SK-N-SH (cell line): ENCODE measurements at regions not wholly inside any gene's neighbourhood (a gene's known extent, or its start where the extent isn't known, plus 50 kb on each side); places are given as distances from the start of the nearest gene placed in this dataset.

Source experiments
- CTCF ChIA-PET: fragments of 300-600, 350-600 bp; formaldehyde crosslinking; extraction: SDS; loops from one replicate; lab custom pipeline; 2021; lab: Yijun Ruan, JAX
- POLR2A ChIA-PET: fragments of 350-600 bp; sonication (Branson Sonifier 250); formaldehyde crosslinking; extraction: SDS; loops from one replicate; lab custom pipeline; 2020; ENCODE audit warnings: antibody characterized with exemption, inconsistent platforms; lab: Yijun Ruan, JAX
- DNase-seq: peaks from one replicate; pipeline ENCODE4 v3.0.0; 2012
- H2AFZ ChIP-seq: fragments of 200-600 bp; sonication (generic); 2 replicates; pipeline ENCODE4 v1.8.1; 2016; ENCODE audit warnings: antibody characterized with exemption, mild to moderate bottlenecking, low read depth
- H3F3A ChIP-seq: fragments of 200-600 bp; sonication (generic); replicated peaks from 2 replicates; pipeline ENCODE3; 2016; ENCODE audit warnings: antibody characterized with exemption, mild to moderate bottlenecking; ENCODE audit not compliant: insufficient read depth
- H3K27ac ChIP-seq, 2 experiments: fragments of 200-500 bp in 1 of 2; fragments of 200-600 bp in 1 of 2; sonication (Bioruptor generic) in 1 of 2; sonication (generic), shearing (Covaris generic) in 1 of 2; 2 replicates each; pipeline versions ENCODE4 v1.5.1 to v1.6.1; 2014 to 2016; ENCODE audit warnings: low read depth in 2 of 2, inconsistent platforms in 1 of 2, low read length in 1 of 2, mild to moderate bottlenecking in 1 of 2, mixed read lengths in 1 of 2
- H3K27me3 ChIP-seq: fragments of 200-600 bp; sonication (generic), shearing (Covaris generic); 2 replicates; pipeline ENCODE4 v1.6.1; 2016; ENCODE audit warnings: mixed run types; ENCODE audit not compliant: insufficient read depth
- H3K36me3 ChIP-seq, 2 experiments: fragments of 200-500 bp in 1 of 2; fragments of 200-600 bp in 1 of 2; sonication (Bioruptor generic) in 1 of 2; sonication (generic) in 1 of 2; replicated peaks in 1 of 2; 2 replicates each; pipeline versions ENCODE3 to v1.5.1; 2014 to 2016; ENCODE audit warnings: low read length in 1 of 2, mild to moderate bottlenecking in 1 of 2; ENCODE audit not compliant: insufficient read depth in 2 of 2, control insufficient read depth in 1 of 2
- H3K4me1 ChIP-seq, 2 experiments: fragments of 200-500 bp in 1 of 2; fragments of 200-600 bp in 1 of 2; sonication (Bioruptor generic) in 1 of 2; sonication (generic), shearing (Covaris generic) in 1 of 2; 2 replicates each; pipeline versions ENCODE4 v1.5.1 to v1.6.1; 2014 to 2016; ENCODE audit warnings: low read depth in 1 of 2, low read length in 1 of 2, mixed run types in 1 of 2; ENCODE audit not compliant: insufficient read depth in 2 of 2, control insufficient read depth in 1 of 2
- H3K4me2 ChIP-seq: fragments of 200-600 bp; sonication (generic), shearing (Covaris generic); 2 replicates; pipeline ENCODE4 v1.6.1; 2017; ENCODE audit warnings: mixed run types
- H3K4me3 ChIP-seq, 2 experiments: fragments of 200-500 bp in 1 of 2; fragments of 200-600 bp in 1 of 2; sonication (Bioruptor generic) in 1 of 2; sonication (generic), shearing (Covaris generic) in 1 of 2; 2 replicates each; pipeline versions ENCODE4 v1.5.1 to v1.8.1; 2014 to 2016; ENCODE audit warnings: low read depth in 2 of 2, inconsistent platforms in 1 of 2, low read length in 1 of 2, mild to moderate bottlenecking in 1 of 2, mixed read lengths in 1 of 2, moderate library complexity in 1 of 2
- H3K79me2 ChIP-seq: fragments of 200-600 bp; sonication (generic); 2 replicates; pipeline ENCODE4 v1.8.1; 2017; ENCODE audit warnings: mild to moderate bottlenecking; ENCODE audit not compliant: insufficient read depth
- H3K9ac ChIP-seq: fragments of 200-600 bp; sonication (generic); 2 replicates; pipeline ENCODE4 v1.6.1; 2017; ENCODE audit warnings: mixed run types
- H3K9me2 ChIP-seq: fragments of 200-600 bp; sonication (generic); 2 replicates; pipeline ENCODE4 v1.6.1; 2017; ENCODE audit warnings: mixed run types
- H3K9me3 ChIP-seq: fragments of 200-600 bp; sonication (generic); 2 replicates; pipeline ENCODE4 v1.6.1; 2017; ENCODE audit warnings: mixed run types, mild to moderate bottlenecking, moderate library complexity
- H4K20me1 ChIP-seq: fragments of 200-600 bp; sonication (generic); 2 replicates; pipeline ENCODE4 v1.6.1; 2017; ENCODE audit warnings: mild to moderate bottlenecking, mixed run types; ENCODE audit not compliant: insufficient read depth
- CHD2 ChIP-seq: fragments of 150-350 bp; IDR thresholded peaks from 2 replicates; pipeline ENCODE4 v1.6.1; 2018; ENCODE audit warnings: low read length; ENCODE audit not compliant: partially characterized antibody
- ELF1 ChIP-seq: IDR thresholded peaks from 2 replicates; pipeline ENCODE4 v1.4.0; 2012
- EP300 ChIP-seq, 2 experiments: IDR thresholded peaks; 2 replicates each; pipeline versions ENCODE4 v1.4.0 to v1.6.1; 2012; ENCODE audit warnings: borderline replicate concordance in 1 of 2, low read depth in 1 of 2, low read length in 1 of 2
- FOSL2 ChIP-seq: IDR thresholded peaks from 2 replicates; pipeline ENCODE4 v1.4.0; 2012; ENCODE audit warnings: low read depth, mild to moderate bottlenecking, moderate library complexity, borderline replicate concordance
- FOXM1 ChIP-seq: IDR thresholded peaks from 2 replicates; pipeline ENCODE4 v1.4.0; 2012; ENCODE audit warnings: low read depth, mild to moderate bottlenecking
- GABPA ChIP-seq: IDR thresholded peaks from 2 replicates; pipeline ENCODE4 v1.4.0; 2012; ENCODE audit warnings: low read depth, mild to moderate bottlenecking
- GATA2 ChIP-seq: sonication (generic); formaldehyde crosslinking; IDR thresholded peaks from 2 replicates; pipeline ENCODE4 v1.5.0; 2020; ENCODE audit warnings: mild to moderate bottlenecking, missing genetic modification reagents
- JUND ChIP-seq: IDR thresholded peaks from 2 replicates; pipeline ENCODE4 v1.4.0; 2012
- MAX ChIP-seq: IDR thresholded peaks from 2 replicates; pipeline ENCODE4 v1.4.0; 2012; ENCODE audit warnings: low read depth
- MEF2A ChIP-seq: IDR thresholded peaks from 2 replicates; pipeline ENCODE4 v1.4.0; 2012; ENCODE audit warnings: low read depth, borderline replicate concordance
- NFIC ChIP-seq: IDR thresholded peaks from 2 replicates; pipeline ENCODE4 v1.4.0; 2012; ENCODE audit warnings: borderline replicate concordance
- NRF1 ChIP-seq: IDR thresholded peaks from 2 replicates; pipeline ENCODE4 v1.6.1; 2012; ENCODE audit warnings: low read depth, mild to moderate bottlenecking, low read length
- PBX3 ChIP-seq: IDR thresholded peaks from 2 replicates; pipeline ENCODE4; 2012
- POLR2AphosphoS5 ChIP-seq: IDR thresholded peaks from 2 replicates; pipeline ENCODE4 v1.6.1; 2012; ENCODE audit warnings: low read depth, low read length
- RAD21 ChIP-seq: IDR thresholded peaks from 2 replicates; pipeline ENCODE4 v1.6.1; 2012; ENCODE audit warnings: mild to moderate bottlenecking, low read length
- RCOR1 ChIP-seq: fragments of 150-350 bp; IDR thresholded peaks from 2 replicates; pipeline ENCODE4 v1.6.1; 2017; ENCODE audit warnings: antibody characterized with exemption, low read length
- RFX5 ChIP-seq: IDR thresholded peaks from 2 replicates; pipeline ENCODE4 v1.6.1; 2012; ENCODE audit warnings: mild to moderate bottlenecking, improper control_type of control experiment, low read length
- RXRA ChIP-seq: IDR thresholded peaks from 2 replicates; pipeline ENCODE4 v1.4.0; 2012; ENCODE audit warnings: low read depth, mild to moderate bottlenecking, borderline replicate concordance
- SIN3A ChIP-seq: IDR thresholded peaks from 2 replicates; pipeline ENCODE4 v1.6.1; 2012; ENCODE audit warnings: low read depth, mild to moderate bottlenecking, low read length, moderate library complexity, borderline replicate concordance
- SMC3 ChIP-seq: IDR thresholded peaks from 2 replicates; pipeline ENCODE4 v1.6.1; 2012; ENCODE audit warnings: low read depth, low read length, improper control_type of control experiment
- USF1 ChIP-seq: IDR thresholded peaks from 2 replicates; pipeline ENCODE4 v1.4.0; 2012; ENCODE audit warnings: low read depth, borderline replicate concordance
- WGBS: methylation state at CpG from one replicate; pipeline ENCODE4 v1.1.6; 2017; ENCODE audit warnings: low lambda C conversion rate; 5-methylcytosine and 5-hydroxymethylcytosine counted together

GRCh38 chr2:204156456-204156855 lies 219.9 kb downstream of the ICOS start:
- H3K79me2 ChIP-seq: no peaks in the 10 kb centered on the region
- H3K4me2 ChIP-seq: no peak overlapping the region
- TF ChIP-seq JUND (no peak), FOSL2 (no peak), GATA2 (CRISPR knock-in tag) (no peak), MAX (no peak), RXRA (no peak), NRF1 (no peak), CHD2 (no peak), GABPA (no peak), EP300 (IDR thresholded peaks at IDR 0.05; ENCODE audit: borderline replicate concordance in 1 of 2, low read depth in 1 of 2, low read length in 1 of 2) (no peak), MEF2A (no peak), NFIC (no peak), RAD21 (no peak), SIN3A (no peak)
- no peaks in the 10 kb centered on the region for H3K9me2 ChIP-seq
- no peak for DNase-seq
- no peak overlapping the region for H3K27ac ChIP-seq
- no peaks in the 10 kb centered on the region for H3K9me3 ChIP-seq
- H3K36me3 ChIP-seq: no peaks in the 10 kb centered on the region
- ChIA-PET POLR2A (no interaction called here), CTCF (interaction anchor here (1.0 kb wide), 1 partner anchor 11 kb away, joined by 4 read pairs; no protein-coding TSS in a partner anchor)
- H3F3A ChIP-seq: no peaks in the 10 kb centered on the region
- H3K9ac ChIP-seq: no peak overlapping the region
- H3K4me3 ChIP-seq: no peak overlapping the region
- no peak overlapping the region for H2AFZ ChIP-seq
- 4% methylated on average over 1 of the region's 1 CpG for WGBS
- peaks cover 0 to 14% of the 10 kb centered on the region in 2 experiments; a peak in 2 of 4 replicates for H3K4me1 ChIP-seq
- no peaks in the 10 kb centered on the region for H4K20me1 ChIP-seq
- H3K27me3 ChIP-seq: no peaks in the 10 kb centered on the region

GRCh38 chr2:204157684-204158083 lies 221.1 kb downstream of the ICOS start:
- no peak for DNase-seq
- TF ChIP-seq USF1: no peak
- TF ChIP-seq RAD21: no peak
- no peak for TF ChIP-seq RXRA
- no peak for TF ChIP-seq POLR2AphosphoS5
- no peak for TF ChIP-seq RFX5
- TF ChIP-seq SMC3: no peak
- TF ChIP-seq PBX3: no peak
- TF ChIP-seq FOXM1: no peak
- no peak for TF ChIP-seq GATA2 (CRISPR knock-in tag)
- no peak for TF ChIP-seq MEF2A
- no peak for TF ChIP-seq RCOR1
- no peak for TF ChIP-seq EP300 (IDR thresholded peaks at IDR 0.05; ENCODE audit: borderline replicate concordance in 1 of 2, low read depth in 1 of 2, low read length in 1 of 2)
- TF ChIP-seq ELF1: no peak
- TF ChIP-seq, all 33 proteins: peak for 0
- H3K4me2 ChIP-seq: no peak overlapping the region
- H3K27me3 ChIP-seq: no peaks in the 10 kb centered on the region
- ChIA-PET POLR2A (no interaction called here), CTCF (no interaction called here)
- H3K9me2 ChIP-seq: no peaks in the 10 kb centered on the region
- no peaks in the 10 kb centered on the region for H3K79me2 ChIP-seq
- no peaks in the 10 kb centered on the region for H4K20me1 ChIP-seq
- H3F3A ChIP-seq: no peaks in the 10 kb centered on the region
- no peak overlapping the region for H3K9ac ChIP-seq
- H2AFZ ChIP-seq: no peak overlapping the region
- no peak overlapping the region for H3K4me3 ChIP-seq
- peaks cover 0 to 7% of the 10 kb centered on the region in 2 experiments; a peak in 1 of 4 replicates for H3K4me1 ChIP-seq
- no peaks in the 10 kb centered on the region for H3K9me3 ChIP-seq
- H3K27ac ChIP-seq: no peak overlapping the region
- H3K36me3 ChIP-seq: no peaks in the 10 kb centered on the region
